ENCODE measurements at regions not wholly inside any gene's neighbourhood (a gene's known extent, or its start where the extent isn't known, plus 50 kb on each side); places are given as distances from the start of the nearest gene placed in this dataset.

DNA sequence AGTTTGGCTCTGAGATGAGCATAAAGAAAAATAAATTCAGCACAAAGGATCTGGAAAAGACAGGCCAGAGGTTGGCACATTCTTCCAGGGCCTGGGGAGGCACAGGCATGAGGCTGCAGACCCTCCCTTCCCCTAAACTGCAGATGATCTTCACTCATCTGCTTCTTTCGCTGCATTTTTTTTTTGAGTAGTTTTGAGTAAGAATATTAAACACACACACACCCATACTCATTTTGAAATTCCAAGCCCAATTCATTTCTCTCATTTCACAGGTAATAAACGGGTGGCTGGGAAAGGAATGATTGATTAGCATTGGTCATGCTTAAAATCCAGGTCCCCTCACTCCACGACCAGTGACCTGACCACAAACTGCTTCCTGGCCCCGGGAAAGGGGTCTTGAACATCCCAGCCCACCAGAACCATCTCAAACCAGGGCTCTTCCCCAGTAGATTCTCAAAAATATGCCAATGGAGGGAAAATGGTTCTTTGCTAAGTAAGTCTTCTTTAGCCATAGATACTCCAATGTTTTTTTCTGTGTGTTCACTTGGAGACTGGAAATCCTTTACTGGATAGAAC lies 219.6 kb downstream of the ANAPC1 start:
- no peak overlapping the region for H3K23ac ChIP-seq (ENCODE audit: low read length)
- H3K27ac ChIP-seq (ENCODE audit: low read depth, low read length): no peak overlapping the region
- no CpG with 5 or more reads among the region's 4 CpGs for WGBS (ENCODE audit: extremely low coverage, insufficient coverage, low lambda C conversion rate)
- no peaks in the 10 kb centered on the region for H3K4me1 ChIP-seq (ENCODE audit: control insufficient read depth, low read depth, low read length)
- H4K8ac ChIP-seq (ENCODE audit: low read depth, low read length): no peak overlapping the region
- H3K27me3 ChIP-seq (ENCODE audit: insufficient read depth, low read length, poor library complexity): no peaks in the 10 kb centered on the region
- H3K9ac ChIP-seq (ENCODE audit: low read length): no peak overlapping the region
- H3K4me3 ChIP-seq (ENCODE audit: low read length): no peak overlapping the region
- no peaks in the 10 kb centered on the region for H3K79me1 ChIP-seq (ENCODE audit: low read length)
- H2BK5ac ChIP-seq (ENCODE audit: low read length): no peak overlapping the region
- H2BK120ac ChIP-seq (ENCODE audit: low read depth, low read length): no peak overlapping the region
- H3K56ac ChIP-seq (ENCODE audit: low read length): no peak overlapping the region
- H2BK15ac ChIP-seq (replicated peaks; ENCODE audit: low read depth): no peak overlapping the region
- H3K4me2 ChIP-seq (ENCODE audit: low read length): no peak overlapping the region
- no peaks in the 10 kb centered on the region for H3K79me2 ChIP-seq (ENCODE audit: control insufficient read depth, insufficient read depth, low read length)
- DNase-seq: no peak
- no peak overlapping the region for H3K4ac ChIP-seq (ENCODE audit: low read depth, low read length)
- H3K36me3 ChIP-seq (ENCODE audit: control insufficient read depth, insufficient read depth, low read length): no peaks in the 10 kb centered on the region
- no peak overlapping the region for H4K5ac ChIP-seq (ENCODE audit: low read length)
- no peak overlapping the region for H2AK5ac ChIP-seq (ENCODE audit: low read length)
- no peak overlapping the region for H3K18ac ChIP-seq (ENCODE audit: low read length)

GRCh38 chr2:111665011-111665410 lies 219.0 kb downstream of the ANAPC1 start:
- H2BK15ac ChIP-seq (replicated peaks; ENCODE audit: low read depth): no peak overlapping the region
- no peak overlapping the region for H3K27ac ChIP-seq (ENCODE audit: low read depth, low read length)
- no peaks in the 10 kb centered on the region for H3K79me1 ChIP-seq (ENCODE audit: low read length)
- no peak overlapping the region for H3K23ac ChIP-seq (ENCODE audit: low read length)
- H2BK120ac ChIP-seq (ENCODE audit: low read depth, low read length): no peak overlapping the region
- H3K4me1 ChIP-seq (ENCODE audit: control insufficient read depth, low read depth, low read length): no peaks in the 10 kb centered on the region
- no peak overlapping the region for H3K4ac ChIP-seq (ENCODE audit: low read depth, low read length)
- no peak overlapping the region for H4K5ac ChIP-seq (ENCODE audit: low read length)
- H3K27me3 ChIP-seq (ENCODE audit: insufficient read depth, low read length, poor library complexity): no peaks in the 10 kb centered on the region
- no peak for DNase-seq
- H3K36me3 ChIP-seq (ENCODE audit: control insufficient read depth, insufficient read depth, low read length): no peaks in the 10 kb centered on the region
- H3K9ac ChIP-seq (ENCODE audit: low read length): no peak overlapping the region
- H3K4me3 ChIP-seq (ENCODE audit: low read length): no peak overlapping the region
- no peak overlapping the region for H2BK5ac ChIP-seq (ENCODE audit: low read length)
- no peak overlapping the region for H3K4me2 ChIP-seq (ENCODE audit: low read length)
- H3K79me2 ChIP-seq (ENCODE audit: control insufficient read depth, insufficient read depth, low read length): no peaks in the 10 kb centered on the region
- H2AK5ac ChIP-seq (ENCODE audit: low read length): no peak overlapping the region
- no peak overlapping the region for H3K18ac ChIP-seq (ENCODE audit: low read length)
- no peak overlapping the region for H3K56ac ChIP-seq (ENCODE audit: low read length)
- no CpG with 5 or more reads among the region's 7 CpGs for WGBS (ENCODE audit: extremely low coverage, insufficient coverage, low lambda C conversion rate)
- no peak overlapping the region for H4K8ac ChIP-seq (ENCODE audit: low read depth, low read length)

DNA sequence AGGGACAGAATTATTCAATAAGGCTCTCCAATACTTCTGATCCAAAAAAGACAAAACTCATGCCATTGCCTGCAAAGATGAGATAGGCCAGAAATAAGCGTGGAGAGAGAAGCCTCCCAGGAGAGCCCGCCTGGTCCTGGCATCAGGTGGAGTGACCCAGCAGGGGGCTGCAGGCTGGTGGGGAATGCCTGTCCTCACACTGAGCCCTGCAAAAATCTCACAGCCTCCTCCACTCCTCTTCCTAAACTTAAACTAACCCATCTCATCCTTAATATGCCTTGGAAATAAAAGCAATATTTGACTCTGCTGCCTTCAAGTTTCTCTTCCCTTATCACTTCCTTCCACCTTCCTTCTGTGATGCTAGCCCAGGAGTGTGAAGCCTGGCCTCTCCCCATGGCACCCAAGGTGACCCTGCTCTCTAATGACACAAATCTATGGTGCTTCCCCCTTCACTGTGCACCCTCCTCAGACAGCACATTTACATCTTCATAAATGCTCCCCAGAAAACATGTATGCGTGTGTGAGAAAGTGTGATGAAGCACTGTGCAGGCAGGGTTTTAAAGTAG lies 218.4 kb downstream of the ANAPC1 start:
- DNase-seq: no peak
- no peaks in the 10 kb centered on the region for H3K79me1 ChIP-seq (ENCODE audit: low read length)

DNA sequence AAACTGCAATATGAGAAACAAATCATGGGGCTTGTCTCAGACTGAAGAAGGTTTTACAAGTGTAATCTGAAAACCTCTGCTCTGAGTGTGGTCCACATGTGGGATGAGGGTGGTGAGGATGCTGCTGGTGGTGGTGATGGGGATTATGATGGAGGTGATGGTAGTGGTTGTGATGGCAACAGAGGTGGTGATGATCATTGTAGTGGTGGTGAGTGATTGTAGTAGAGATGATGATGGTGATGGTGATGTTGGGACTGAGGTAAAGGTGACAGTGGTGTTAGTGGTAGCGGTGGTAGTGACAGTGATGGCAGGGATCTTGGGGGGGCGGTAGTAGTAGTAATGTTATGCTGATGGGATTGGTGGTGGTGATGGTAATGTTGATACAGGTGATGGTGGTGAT lies 217.8 kb downstream of the ANAPC1 start:
- H2BK15ac ChIP-seq (replicated peaks; ENCODE audit: low read depth): no peak overlapping the region
- H2AK5ac ChIP-seq (ENCODE audit: low read length): no peak overlapping the region

More for the DNA sequence above, 218.4 kb downstream of the ANAPC1 start:
- H3K4ac ChIP-seq (ENCODE audit: low read depth, low read length): no peak overlapping the region
- H3K36me3 ChIP-seq (ENCODE audit: control insufficient read depth, insufficient read depth, low read length): no peaks in the 10 kb centered on the region
- no peak overlapping the region for H3K56ac ChIP-seq (ENCODE audit: low read length)
- H2BK15ac ChIP-seq (replicated peaks; ENCODE audit: low read depth): no peak overlapping the region
- no peak overlapping the region for H4K5ac ChIP-seq (ENCODE audit: low read length)
- H3K79me2 ChIP-seq (ENCODE audit: control insufficient read depth, insufficient read depth, low read length): no peaks in the 10 kb centered on the region
- H3K4me1 ChIP-seq (ENCODE audit: control insufficient read depth, low read depth, low read length): no peaks in the 10 kb centered on the region
- no peak overlapping the region for H2AK5ac ChIP-seq (ENCODE audit: low read length)
- no peak overlapping the region for H4K8ac ChIP-seq (ENCODE audit: low read depth, low read length)
- H3K27me3 ChIP-seq (ENCODE audit: insufficient read depth, low read length, poor library complexity): no peaks in the 10 kb centered on the region
- no peak overlapping the region for H2BK120ac ChIP-seq (ENCODE audit: low read depth, low read length)
- no CpG with 5 or more reads among the region's 3 CpGs for WGBS (ENCODE audit: extremely low coverage, insufficient coverage, low lambda C conversion rate)
- no peak overlapping the region for H3K18ac ChIP-seq (ENCODE audit: low read length)
- no peak overlapping the region for H3K23ac ChIP-seq (ENCODE audit: low read length)
- no peak overlapping the region for H3K4me3 ChIP-seq (ENCODE audit: low read length)
- no peak overlapping the region for H3K9ac ChIP-seq (ENCODE audit: low read length)
- no peak overlapping the region for H3K27ac ChIP-seq (ENCODE audit: low read depth, low read length)
- H3K4me2 ChIP-seq (ENCODE audit: low read length): no peak overlapping the region
- no peak overlapping the region for H2BK5ac ChIP-seq (ENCODE audit: low read length)

GRCh38 chr2:111667001-111667400 lies 217.0 kb downstream of the ANAPC1 start:
- no peak overlapping the region for H2AK5ac ChIP-seq (ENCODE audit: low read length)
- no peak overlapping the region for H3K9ac ChIP-seq (ENCODE audit: low read length)
- no peaks in the 10 kb centered on the region for H3K4me1 ChIP-seq (ENCODE audit: control insufficient read depth, low read depth, low read length)
- H2BK15ac ChIP-seq (replicated peaks; ENCODE audit: low read depth): no peak overlapping the region
- no peaks in the 10 kb centered on the region for H3K36me3 ChIP-seq (ENCODE audit: control insufficient read depth, insufficient read depth, low read length)
- H3K27me3 ChIP-seq (ENCODE audit: insufficient read depth, low read length, poor library complexity): no peaks in the 10 kb centered on the region
- no peaks in the 10 kb centered on the region for H3K79me2 ChIP-seq (ENCODE audit: control insufficient read depth, insufficient read depth, low read length)
- no peak overlapping the region for H2BK120ac ChIP-seq (ENCODE audit: low read depth, low read length)
- no peak overlapping the region for H3K23ac ChIP-seq (ENCODE audit: low read length)
- no CpG with 5 or more reads among the region's 8 CpGs for WGBS (ENCODE audit: extremely low coverage, insufficient coverage, low lambda C conversion rate)
- no peak overlapping the region for H3K4me2 ChIP-seq (ENCODE audit: low read length)
- no peak overlapping the region for H4K5ac ChIP-seq (ENCODE audit: low read length)
- H4K8ac ChIP-seq (ENCODE audit: low read depth, low read length): no peak overlapping the region
- H3K18ac ChIP-seq (ENCODE audit: low read length): no peak overlapping the region
- H2BK5ac ChIP-seq (ENCODE audit: low read length): no peak overlapping the region
- H3K56ac ChIP-seq (ENCODE audit: low read length): no peak overlapping the region
- H3K79me1 ChIP-seq (ENCODE audit: low read length): no peaks in the 10 kb centered on the region
- DNase-seq: no peak
- no peak overlapping the region for H3K27ac ChIP-seq (ENCODE audit: low read depth, low read length)
- no peak overlapping the region for H3K4ac ChIP-seq (ENCODE audit: low read depth, low read length)
- no peak overlapping the region for H3K4me3 ChIP-seq (ENCODE audit: low read length)

More for the DNA sequence above, 217.8 kb downstream of the ANAPC1 start:
- Histone ChIP-seq H4K5ac (ENCODE audit: low read length) (no peak overlapping the region), H4K8ac (ENCODE audit: low read depth, low read length) (no peak overlapping the region), H2BK5ac (ENCODE audit: low read length) (no peak overlapping the region), H3K9ac (ENCODE audit: low read length) (no peak overlapping the region), H3K23ac (ENCODE audit: low read length) (no peak overlapping the region), H3K79me1 (ENCODE audit: low read length) (no peaks in the 10 kb centered on the region), H3K27ac (ENCODE audit: low read depth, low read length) (no peak overlapping the region), H3K4ac (ENCODE audit: low read depth, low read length) (no peak overlapping the region), H3K27me3 (ENCODE audit: insufficient read depth, low read length, poor library complexity) (no peaks in the 10 kb centered on the region), H3K79me2 (ENCODE audit: control insufficient read depth, insufficient read depth, low read length) (no peaks in the 10 kb centered on the region), H3K18ac (ENCODE audit: low read length) (no peak overlapping the region), H3K36me3 (ENCODE audit: control insufficient read depth, insufficient read depth, low read length) (no peaks in the 10 kb centered on the region), H2BK120ac (ENCODE audit: low read depth, low read length) (no peak overlapping the region), H3K56ac (ENCODE audit: low read length) (no peak overlapping the region), H3K4me3 (ENCODE audit: low read length) (no peak overlapping the region), H3K4me2 (ENCODE audit: low read length) (no peak overlapping the region), H3K4me1 (ENCODE audit: control insufficient read depth, low read depth, low read length) (no peaks in the 10 kb centered on the region)
- WGBS (ENCODE audit: extremely low coverage, insufficient coverage, low lambda C conversion rate): no CpG with 5 or more reads among the region's 2 CpGs
- DNase-seq: no peak
